ENCODE measurements at regions not wholly inside any gene's neighbourhood (a gene's known extent, or its start where the extent isn't known, plus 50 kb on each side); places are given as distances from the start of the nearest gene placed in this dataset.

- TF ChIP-seq FOSL2 (CRISPR knock-in tag; IDR thresholded peaks at IDR 0.05) (peak; percentile 15; the same call in 1 of the 2 replicates), TGIF2 (CRISPR knock-in tag; IDR thresholded peaks at IDR 0.05) (no peak), KDM6A (CRISPR knock-in tag; IDR thresholded peaks at IDR 0.05; ENCODE audit: low read depth) (no peak), ZNF10 (CRISPR knock-in tag; IDR thresholded peaks at IDR 0.05; ENCODE audit: borderline replicate concordance, low read depth) (no peak), ZMAT3 (CRISPR knock-in tag; conservative IDR thresholded peaks at IDR 0.05) (no peak), CREM (IDR thresholded peaks at IDR 0.05) (no peak), CREM (CRISPR knock-in tag; IDR thresholded peaks at IDR 0.05) (no peak), PRDM15 (CRISPR knock-in tag; IDR thresholded peaks at IDR 0.05) (peak; percentile 66; the same call in 1 of the 2 replicates), BCL6 (CRISPR knock-in tag; IDR thresholded peaks at IDR 0.05) (peak; percentile 82), TEAD3 (CRISPR knock-in tag; optimal IDR thresholded peaks at IDR 0.05; ENCODE audit: borderline replicate concordance) (peak; percentile 27)
Measured at GRCh38 chr12:4116251-4117111, 157.1 kb upstream of the CCND2 start (continued).

GRCh38 chr12:4115570-4115969 lies 158.0 kb upstream of the CCND2 start:
- Histone ChIP-seq H4K20me1 (ENCODE audit: insufficient read depth, low read length) (no peaks in the 10 kb centered on the region), H3K9ac (ENCODE audit: insufficient read depth, low read depth, low read length) (no peak overlapping the region), H3K36me3 (replicated peaks in 1 of 2; ENCODE audit: control insufficient read depth in 1 of 2, insufficient read depth in 2 of 2, low read length in 2 of 2) (no peaks in the 10 kb centered on the region), H2AFZ (ENCODE audit: low read length) (no peak overlapping the region), H3K27me3 (ENCODE audit: control insufficient read depth in 1 of 2, insufficient read depth in 2 of 2, low read length in 2 of 2) (peaks cover 1 to 4% of the 10 kb centered on the region in 2 experiments; a peak in 2 of 5 replicates), H3K9me3 (ENCODE audit: low read length) (no peaks in the 10 kb centered on the region), H3K4me2 (ENCODE audit: low read depth, low read length) (no peak overlapping the region), H3K79me2 (ENCODE audit: insufficient read depth, low read length) (no peaks in the 10 kb centered on the region), H3K4me1 (ENCODE audit: insufficient read depth, low read length) (no peaks in the 10 kb centered on the region), H3K27ac (ENCODE audit: extremely low read length, insufficient read depth, low read length) (no peak overlapping the region), H3K4me3 (replicated peaks in 1 of 3; ENCODE audit: insufficient read depth in 1 of 3, low read depth in 2 of 3, low read length in 3 of 3) (no peak overlapping the region)
- no peak for FAIRE-seq
- intact Hi-C loops (cut with micrococcal nuclease; ENCODE audit: unreplicated experiment) (no loop called here), in situ Hi-C loops (cut with HindIII; ENCODE audit: extremely low pct_ligation_motif_present, low pct_unique_long_range_greater_than_20kb) (no loop called here)
- POLR2A ChIA-PET, result no interaction called here
- TF ChIP-seq TRIM22 (IDR thresholded peaks at IDR 0.05) (no peak), ZNF317 (CRISPR knock-in tag; IDR thresholded peaks at IDR 0.05) (no peak), SYNCRIP (IDR thresholded peaks at IDR 0.05; ENCODE audit: insufficient read depth, low read depth, low read length) (no peak), ZNF550 (CRISPR knock-in tag; IDR thresholded peaks at IDR 0.05; ENCODE audit: borderline replicate concordance) (no peak)
- no peak for DNase-seq (ENCODE audit: low spot score)
- BruUV-seq (replicated peaks), result no TSS peak
- WGBS (ENCODE audit: low lambda C conversion rate), result 38% methylated on average over 10 of the region's 10 CpGs
- CTCF ChIA-PET (ENCODE audit: low intra/inter-chr PET ratio, low total read pairs), result no interaction called here
- no peak for ATAC-seq
